Sciatic nerve (tissue), 2 donors: ENCODE measurements at regions not wholly inside any gene's neighbourhood (a gene's known extent, or its start where the extent isn't known, plus 50 kb on each side); places are given as distances from the start of the nearest gene placed in this dataset.
"Not testable (repeated sequence)": the region's sequence is repeated elsewhere in the genome, so short reads cannot be mapped to it uniquely, and the experiment has no call there.

Source experiments
- ATAC-seq: fragments of 200-7000 bp; cut with Tn5 transposase; one replicate; pipeline ENCODE4 v1.9.1; 2020; ENCODE audit warnings: mild to moderate bottlenecking, moderate library complexity
- DNase-seq: peaks from one replicate; pipeline ENCODE4 v3.0.0-alpha.2; 2020; ENCODE audit warnings: low spot score
- intact Hi-C: fragments of 100-400 bp; cut with DNase I; formaldehyde crosslinking; loops from one replicate; pipeline ENCODE4 v1.14.2; 2022
- donor health status: DM: no; HTN: no; CAD: no.
- donor health status: DM: no; HTN: no; CAD: no.

DNA sequence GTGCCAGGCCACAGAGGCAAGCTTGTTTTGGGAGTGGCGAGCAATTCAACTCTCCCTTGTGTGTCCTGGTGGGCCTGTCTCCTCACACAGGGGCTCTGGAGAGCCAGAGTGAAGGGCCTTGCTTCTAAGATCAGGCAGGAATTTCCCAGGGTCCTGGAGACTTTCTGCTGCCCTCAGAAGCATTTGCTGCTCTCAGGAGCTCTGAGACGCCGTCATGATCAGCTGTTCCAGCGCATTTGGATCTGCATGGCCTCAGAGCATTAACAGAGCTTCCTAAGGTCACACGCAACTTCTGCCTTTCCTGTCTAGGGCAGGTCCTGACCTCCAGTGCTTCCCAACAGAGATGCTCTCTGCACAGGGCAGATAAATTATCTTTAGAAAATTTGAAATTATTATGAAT lies 52.2 kb upstream of the C10orf90 start:
- ATAC-seq, result no peak
- intact Hi-C loops, result no loop called here
- DNase-seq, result no peak

DNA sequence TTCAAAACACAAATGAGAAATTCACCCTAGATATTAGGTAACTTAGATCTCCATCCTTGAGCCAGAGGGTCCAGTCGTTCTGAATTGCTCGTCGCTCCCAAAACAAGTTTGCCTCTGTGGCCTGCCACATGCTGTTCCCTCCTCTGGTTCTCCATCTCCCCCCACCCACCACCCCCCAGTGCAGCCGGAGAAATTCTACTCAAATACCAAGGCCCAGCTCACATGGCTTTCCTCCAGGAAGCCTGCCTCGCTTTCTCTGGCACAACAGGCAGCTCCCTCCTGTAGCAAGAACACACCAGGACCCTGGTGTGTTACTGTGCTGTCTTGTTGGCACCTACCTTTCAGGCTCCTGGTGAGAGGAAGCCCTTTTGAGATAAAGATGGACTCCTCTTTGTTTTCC lies 52.7 kb upstream of the C10orf90 start:
- intact Hi-C loops, result no loop called here
- DNase-seq, result no peak
- no peak for ATAC-seq

DNA sequence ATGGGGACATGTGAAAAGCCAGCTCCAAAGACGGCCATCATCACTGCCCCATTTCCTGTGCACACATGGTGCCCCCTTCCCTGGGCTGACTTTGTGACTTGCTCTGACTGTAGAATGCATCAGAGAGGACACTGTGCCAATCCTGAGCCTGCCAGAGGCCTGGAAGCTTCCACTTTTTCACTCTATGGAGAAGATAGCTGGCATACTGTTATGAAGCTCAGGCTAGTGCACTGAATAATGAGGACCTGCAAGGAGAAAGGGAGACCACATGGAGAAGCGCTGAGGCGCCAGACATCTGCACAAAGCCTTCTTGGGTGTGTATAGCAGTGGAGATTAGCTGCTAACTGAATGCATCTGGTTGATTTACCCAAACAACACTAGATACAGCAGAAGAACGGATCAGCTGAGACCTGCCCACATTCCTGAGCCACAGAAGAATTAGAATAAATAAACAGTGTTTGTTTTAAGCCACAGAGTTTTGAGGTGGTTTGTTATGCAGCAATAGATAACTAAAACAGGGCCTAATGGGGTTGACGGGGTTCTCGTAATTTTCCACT lies 58.9 kb upstream of the C10orf90 start:
- intact Hi-C loops, result no loop called here
- ATAC-seq (no peak), DNase-seq (no peak)

DNA sequence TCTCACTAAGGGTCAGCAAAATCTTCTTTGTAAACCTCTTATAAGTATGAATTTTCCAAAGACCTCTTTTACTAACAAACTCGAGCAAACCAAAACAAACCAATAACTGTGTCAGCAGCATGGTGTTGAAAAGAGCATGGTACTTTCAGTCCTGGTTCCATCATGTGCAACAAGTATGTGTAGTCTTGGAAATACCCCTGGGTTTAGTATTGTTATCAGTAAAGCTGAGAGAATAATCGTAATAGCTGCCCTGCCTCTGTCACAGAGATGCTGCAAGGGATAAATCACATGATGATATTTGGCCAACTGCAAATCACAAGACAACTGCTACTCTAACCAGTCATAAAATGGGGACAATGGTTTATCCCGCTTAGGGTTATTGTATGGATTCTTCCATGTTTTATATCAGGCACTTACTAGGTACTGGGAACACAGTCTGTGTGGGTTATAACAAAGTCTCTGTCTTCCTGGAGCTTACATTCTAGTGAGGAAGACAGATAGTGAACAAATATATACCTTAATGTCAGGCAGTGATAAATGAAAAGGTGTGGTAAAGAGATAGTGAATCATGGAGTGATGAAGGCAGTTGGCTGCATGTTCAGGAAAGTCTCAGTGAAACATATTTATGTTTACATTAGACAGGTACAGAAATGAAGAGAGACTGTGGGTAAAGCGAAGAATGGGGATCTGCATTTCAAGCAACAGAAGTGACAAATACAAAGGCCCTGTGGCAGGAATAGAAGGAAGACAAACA lies 60.5 kb upstream of the C10orf90 start:
- intact Hi-C loops, result no loop called here
- ATAC-seq (no peak), DNase-seq (no peak)

DNA sequence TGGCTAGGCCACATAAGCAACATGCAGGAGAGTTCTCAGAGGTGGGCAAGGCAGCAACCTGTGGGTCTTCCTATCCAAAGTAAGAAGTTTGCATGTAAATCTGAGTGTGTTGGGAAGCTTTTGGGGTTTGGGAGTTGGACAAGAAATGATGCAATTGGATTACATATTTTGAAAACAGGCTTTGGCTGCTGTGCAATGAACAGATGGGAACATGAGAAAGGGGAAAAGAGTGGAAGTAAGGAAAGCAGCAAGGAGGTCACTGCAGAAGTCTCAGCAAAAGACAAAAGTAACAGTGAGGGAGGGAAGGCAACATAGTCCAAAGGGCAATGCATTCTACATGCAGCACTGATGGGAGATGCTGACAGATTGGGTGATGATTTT lies 61.1 kb upstream of the C10orf90 start:
- intact Hi-C loops, result no loop called here
- no peak for ATAC-seq
- DNase-seq, result no peak

DNA sequence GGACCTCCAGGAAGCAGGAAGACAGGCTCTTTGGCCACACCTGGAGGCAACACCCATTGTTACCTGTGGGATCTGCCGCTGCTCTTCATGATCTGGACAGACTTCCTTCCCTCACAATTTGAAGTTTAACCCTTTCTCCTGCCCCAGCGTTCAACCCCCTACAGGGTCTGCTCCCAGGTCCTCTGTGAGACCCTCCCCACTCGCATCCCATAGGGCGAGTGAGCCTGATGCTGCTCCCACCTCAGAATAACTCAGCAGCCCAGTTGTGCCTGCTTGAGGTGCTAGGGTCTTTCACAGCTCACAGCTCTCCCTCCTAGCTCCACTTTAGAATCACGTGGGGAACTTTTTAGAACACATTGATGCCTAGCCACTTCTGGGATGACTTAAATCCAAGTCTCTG lies 61.8 kb upstream of the C10orf90 start:
- no peak for DNase-seq
- ATAC-seq, result no peak
- intact Hi-C loops, result no loop called here

DNA sequence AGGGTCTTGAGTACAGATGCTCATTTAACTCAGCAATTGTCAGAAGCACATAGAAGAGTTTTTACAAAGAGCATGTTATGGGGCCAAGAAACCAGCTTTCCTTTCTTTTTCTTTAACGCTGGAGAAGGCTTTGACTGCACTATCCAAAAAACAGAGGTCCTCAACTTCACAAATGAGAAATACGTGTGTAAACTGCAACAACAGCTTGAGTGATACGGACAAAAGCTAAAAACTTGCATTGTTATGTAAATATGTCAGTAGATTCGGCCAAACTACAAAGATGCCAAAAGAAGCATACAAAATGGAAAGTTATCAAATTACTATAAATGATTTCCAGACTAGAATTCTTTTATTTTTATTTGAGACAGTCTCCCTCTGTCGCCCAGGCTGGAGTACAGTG lies 62.4 kb upstream of the C10orf90 start:
- intact Hi-C loops, result no loop called here
- DNase-seq, result no peak
- ATAC-seq, result no peak

DNA sequence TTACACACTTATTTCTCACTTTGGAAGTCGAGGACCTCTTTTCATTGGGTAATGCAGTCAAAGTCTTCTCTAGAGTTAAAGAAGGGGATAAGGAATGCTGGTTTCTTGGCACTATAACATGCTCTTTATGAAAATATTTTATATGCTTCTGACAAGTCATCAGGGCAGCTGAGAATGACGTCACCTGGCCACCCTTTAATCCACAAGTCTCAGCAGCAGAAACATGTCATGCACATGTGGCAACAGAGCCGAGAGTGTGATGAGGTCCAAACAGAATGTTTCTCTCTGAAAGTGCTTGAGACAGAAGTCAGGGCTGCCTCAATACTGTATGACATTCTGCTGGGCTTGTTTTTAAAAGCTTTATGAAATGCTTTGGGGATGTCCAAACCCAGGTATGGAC lies 63.5 kb upstream of the C10orf90 start:
- no peak for DNase-seq
- intact Hi-C loops, result no loop called here
- no peak for ATAC-seq

DNA sequence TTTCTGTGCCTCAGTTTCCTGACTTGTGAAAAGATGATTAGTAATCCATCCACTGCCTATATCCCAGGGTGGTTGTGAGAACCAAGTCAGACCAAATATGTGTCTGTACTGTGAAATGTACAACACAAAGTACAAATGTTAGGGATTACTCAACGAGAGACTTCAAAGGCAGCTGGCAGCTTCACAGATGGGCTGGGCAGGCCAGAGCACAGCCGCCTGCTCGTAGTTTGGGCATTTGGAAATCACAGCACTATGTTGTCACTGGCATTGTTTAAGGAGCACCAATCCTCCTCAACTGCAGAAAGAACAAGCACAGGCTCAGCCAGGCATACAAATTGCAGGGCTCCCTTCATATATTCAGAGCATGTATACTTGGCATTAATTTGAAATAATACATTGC lies 64.5 kb upstream of the C10orf90 start:
- no peak for ATAC-seq
- DNase-seq, result no peak
- intact Hi-C loops, result no loop called here

DNA sequence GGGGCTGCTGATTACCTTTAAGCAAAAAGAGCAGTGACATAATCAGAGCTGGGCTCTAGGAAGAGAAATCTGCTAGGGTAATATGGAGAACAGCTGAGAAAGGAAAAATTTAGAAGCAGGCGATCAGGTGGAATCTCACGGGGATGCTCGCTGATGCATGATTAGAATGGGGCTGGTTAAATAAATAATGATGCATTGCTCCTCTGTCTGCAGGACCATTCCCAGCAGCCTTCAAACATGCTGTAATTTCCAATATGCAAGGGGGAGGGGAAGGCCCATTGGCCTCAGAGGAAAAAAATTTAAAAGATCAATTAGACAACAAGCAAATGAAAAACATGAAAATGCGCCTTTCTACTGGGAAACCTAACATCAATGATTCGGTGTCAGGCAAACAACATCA lies 65.6 kb upstream of the C10orf90 start:
- no peak for ATAC-seq
- intact Hi-C loops, result no loop called here

DNA sequence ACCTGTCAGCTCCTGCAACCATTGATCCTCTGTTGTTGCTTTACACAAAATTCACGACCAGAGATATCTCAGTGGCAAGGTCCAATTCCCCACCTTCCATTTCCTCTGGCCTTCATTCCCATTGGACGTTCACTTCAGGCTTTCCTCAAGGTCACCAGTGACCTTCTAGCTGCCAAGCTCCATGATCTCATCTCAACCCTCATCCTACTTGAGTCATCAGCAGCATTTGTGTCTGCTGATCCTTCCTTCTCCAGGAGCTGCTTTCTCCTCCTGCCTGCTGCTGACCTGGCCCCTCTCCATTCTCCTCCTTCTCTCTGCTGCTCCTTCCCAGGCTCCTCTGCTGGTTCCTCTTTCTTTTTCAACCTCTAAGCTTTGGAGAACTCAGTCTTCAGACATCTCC lies 66.2 kb upstream of the C10orf90 start:
- intact Hi-C loops, result no loop called here
- DNase-seq (no peak), ATAC-seq (no peak)

More for the DNA sequence above, 65.6 kb upstream of the C10orf90 start:
- DNase-seq, result no peak

DNA sequence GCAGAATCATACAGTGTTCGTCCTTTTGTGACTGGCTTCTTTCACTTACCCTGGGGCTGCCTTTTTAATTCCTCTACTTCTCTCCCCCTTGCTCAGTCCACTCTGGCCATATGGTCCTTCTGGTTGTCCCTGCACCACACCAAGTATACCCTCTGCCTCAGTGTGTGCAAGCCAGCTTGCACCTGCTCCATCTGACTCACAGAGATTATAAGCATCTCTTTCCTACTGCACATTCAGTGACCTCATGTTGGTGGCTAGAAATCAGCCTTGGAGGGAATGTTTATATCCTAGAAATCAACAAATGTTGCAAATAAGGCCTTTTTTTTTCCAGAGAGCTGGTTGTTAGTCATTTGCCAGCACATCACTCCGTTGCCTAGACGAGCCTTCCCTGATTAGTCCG lies 67.5 kb upstream of the C10orf90 start:
- ATAC-seq (no peak), DNase-seq (no peak)
- intact Hi-C loops, result no loop called here

DNA sequence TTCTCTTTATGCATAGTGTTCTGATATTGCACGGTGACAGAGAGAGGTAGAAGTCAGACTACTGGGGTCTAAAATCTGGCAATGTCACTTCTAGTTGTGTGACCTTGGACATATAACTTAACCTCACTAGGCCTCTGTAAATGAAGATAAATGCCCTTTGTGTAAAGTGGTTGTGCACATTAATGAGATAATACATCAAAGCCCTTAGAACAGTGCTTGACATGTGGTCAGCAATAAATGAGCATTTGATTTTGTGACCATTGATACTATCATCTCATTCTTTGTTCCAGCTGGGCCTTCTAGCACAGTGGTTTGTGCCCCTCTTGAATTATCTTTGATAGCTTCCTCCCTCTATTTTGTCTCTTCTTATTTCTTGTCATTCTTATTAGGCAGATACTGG lies 74.1 kb upstream of the C10orf90 start:
- DNase-seq (no peak), ATAC-seq (no peak)
- intact Hi-C loops, result no loop called here

DNA sequence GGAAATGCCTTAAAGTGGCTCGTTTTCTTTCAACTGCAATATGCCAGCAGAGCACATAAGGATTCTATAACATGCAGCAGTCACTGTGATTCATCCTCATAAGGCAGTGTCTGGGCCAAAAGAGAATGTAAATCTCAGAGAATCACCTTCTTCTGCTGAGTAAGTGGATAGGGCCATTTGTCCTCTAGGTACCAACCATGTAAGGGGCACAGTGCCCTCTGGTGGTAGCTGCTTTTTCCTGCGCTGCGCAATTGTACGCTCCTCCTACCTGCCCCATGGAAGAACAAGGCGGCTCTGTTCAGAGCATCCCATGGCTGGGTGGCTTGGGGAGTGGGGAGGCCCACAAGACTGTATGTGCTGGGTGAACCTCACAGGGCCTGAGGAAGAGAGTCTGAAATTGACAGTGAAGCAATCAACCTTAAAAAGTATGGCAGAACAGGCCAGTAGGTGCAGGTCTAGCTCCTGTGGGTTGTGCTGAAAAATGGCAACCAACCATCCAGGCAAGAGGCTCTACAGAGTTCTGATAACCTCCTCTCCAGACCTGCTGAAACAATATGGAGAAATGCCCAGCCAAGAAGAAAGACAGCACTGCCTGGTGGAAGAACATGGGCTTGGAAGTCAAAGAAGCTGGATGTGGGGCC lies 78.6 kb upstream of the C10orf90 start:
- intact Hi-C loops, result no loop called here
- ATAC-seq (peak; percentile 52), DNase-seq (peak; percentile 66)

DNA sequence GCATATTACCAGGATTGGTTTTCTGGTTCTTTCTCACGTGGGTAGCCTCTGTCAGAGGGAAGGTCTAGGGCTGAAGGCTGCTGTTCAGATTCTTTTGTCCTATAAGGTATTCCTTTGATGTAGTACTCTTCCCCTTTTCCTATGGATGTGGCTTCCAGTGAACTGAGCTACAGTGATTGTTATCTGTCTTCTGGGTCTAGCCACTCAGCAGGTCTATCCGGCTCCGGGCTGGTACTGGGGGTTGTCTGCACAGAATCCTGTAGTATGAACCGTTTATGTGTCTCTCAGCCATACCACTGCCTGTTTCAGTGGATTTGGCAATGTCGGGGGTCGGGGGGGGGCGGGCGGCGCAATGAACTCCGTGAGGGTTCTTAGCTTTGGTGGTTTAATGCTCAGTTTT lies 84.5 kb upstream of the C10orf90 start:
- intact Hi-C loops, result no loop called here
- DNase-seq (no peak), ATAC-seq (no peak)

DNA sequence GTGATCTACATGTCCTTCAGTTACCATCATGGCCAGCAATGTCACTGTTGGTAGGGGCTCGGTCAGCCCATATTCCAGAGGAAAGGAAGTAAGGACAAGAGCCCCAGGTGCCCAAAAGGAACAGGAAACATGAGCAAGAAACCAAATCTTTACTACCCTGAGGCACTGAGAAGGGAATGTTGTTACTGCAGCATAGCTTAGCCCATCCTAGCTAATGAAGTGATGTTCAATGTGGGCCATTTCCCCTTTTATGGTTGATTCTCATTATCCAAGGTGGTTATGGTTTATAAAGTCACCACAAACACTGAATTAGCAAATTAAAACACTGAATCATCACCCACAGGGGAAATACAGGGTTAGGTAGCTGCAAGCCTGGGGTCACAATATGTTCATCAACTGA lies 88.4 kb upstream of the C10orf90 start:
- intact Hi-C loops, result no loop called here
- ATAC-seq, result no peak
- DNase-seq, result no peak

DNA sequence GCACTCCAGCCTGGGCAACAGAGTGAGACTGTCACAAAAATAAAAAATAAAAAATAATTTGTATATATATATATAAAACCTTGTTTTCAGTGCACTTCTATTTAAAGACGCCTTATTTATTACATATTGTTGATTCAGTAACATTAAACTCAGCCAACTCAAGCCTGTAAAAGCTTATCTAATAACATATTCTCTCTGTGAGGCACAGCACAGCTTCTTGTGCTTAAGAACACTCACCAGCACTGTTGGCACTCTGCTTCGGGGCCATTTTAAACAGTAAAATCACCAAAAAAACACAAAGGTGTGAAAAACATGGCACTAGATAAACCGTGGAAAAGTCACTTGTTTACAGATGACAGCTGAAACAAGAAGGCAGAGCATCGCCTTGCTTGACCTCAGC lies 89.0 kb upstream of the C10orf90 start:
- no peak for ATAC-seq
- intact Hi-C loops, result no loop called here
- no peak for DNase-seq

DNA sequence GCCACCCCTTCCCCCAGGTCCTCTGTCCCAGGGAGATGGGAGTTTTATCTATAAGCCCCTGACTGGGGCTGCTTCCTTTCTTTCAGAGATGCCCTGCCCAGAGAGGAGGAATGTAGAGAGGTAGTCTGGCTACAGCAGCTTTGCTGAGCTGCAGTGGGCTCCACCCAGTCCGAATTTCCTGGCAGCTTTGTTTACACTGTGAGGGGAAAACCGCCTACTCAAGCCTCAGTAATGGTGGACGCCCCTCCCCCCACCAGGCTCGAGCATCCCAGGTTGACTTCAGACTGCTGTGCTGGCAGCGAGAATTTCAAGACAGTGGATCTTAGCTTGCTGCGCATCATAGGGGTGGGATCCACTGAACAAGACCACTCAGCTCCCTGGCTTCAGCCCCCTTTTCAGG lies 96.2 kb upstream of the C10orf90 start:
- DNase-seq, ATAC-seq, intact Hi-C loops: not testable (repeated sequence)

DNA sequence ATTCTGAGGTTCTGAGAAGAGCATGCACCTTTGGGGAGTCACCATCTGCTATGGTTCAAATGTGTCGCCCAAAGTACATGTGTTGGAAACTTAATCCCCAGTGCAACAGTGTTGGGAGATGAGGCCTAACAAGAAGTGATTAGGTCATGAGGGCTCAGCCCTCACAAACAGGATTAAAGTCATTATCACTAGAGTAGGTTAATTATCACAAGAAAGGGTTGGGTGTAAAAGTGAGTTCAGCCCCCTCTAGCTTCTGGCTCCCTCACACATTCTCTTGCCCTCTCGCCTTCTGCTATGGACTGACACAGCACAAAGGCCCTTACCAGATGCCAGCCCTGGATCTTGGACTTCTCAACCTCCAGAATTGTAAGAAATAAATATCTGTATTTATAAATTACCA lies 100.3 kb upstream of the C10orf90 start:
- ATAC-seq, result no peak
- DNase-seq, result no peak

DNA sequence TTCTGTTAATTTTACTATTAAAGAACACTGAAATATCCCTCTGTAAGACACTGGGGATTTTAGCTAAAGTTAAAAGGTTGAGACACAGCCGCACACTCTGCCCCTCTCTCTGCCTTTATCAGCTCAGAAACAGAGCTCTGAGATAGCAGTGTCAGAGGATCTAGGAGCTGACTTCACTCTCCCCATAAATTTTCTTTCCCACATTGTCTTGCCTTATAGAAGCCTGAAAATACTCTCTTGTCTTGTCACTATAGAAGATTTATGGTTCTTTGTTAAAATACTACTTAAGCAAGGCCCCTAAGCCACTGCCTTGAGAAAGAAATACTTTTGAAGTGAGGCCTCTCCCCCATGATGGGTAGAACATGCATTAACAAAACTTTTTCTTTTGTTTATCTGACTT lies 105.7 kb upstream of the C10orf90 start:
- intact Hi-C loops, result no loop called here
- ATAC-seq, result no peak

More for the DNA sequence above, 100.3 kb upstream of the C10orf90 start:
- intact Hi-C loops, result no loop called here

DNA sequence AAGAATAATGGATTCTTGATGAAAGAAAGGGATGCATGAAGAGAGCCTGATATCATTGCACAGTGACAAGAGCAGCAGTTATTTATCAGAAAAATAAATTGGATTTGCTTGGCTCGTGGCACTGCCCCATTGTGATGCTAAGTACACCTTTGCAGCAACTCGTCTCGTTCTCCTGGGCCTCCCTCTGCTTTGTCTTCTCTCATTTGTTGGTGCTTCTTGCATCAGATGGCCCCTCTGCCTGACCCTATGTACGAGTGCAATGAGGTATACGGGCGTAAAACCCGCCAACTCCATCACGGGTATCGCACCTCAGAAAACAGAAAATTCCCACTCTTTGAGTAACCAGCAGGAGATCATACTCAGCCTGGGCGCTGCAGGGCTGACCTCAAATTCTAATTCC lies 107.2 kb upstream of the C10orf90 start:
- intact Hi-C loops, result no loop called here
- ATAC-seq, result no peak
- DNase-seq, result no peak

More for the DNA sequence above, 105.7 kb upstream of the C10orf90 start:
- DNase-seq, result no peak
